ENCODE measurements at regions not wholly inside any gene's neighbourhood (a gene's known extent, or its start where the extent isn't known, plus 50 kb on each side); places are given as distances from the start of the nearest gene placed in this dataset.

GRCh38 chr12:59087691-59088090 is 167.4 kb upstream of the LRIG3 start:
- TF ChIP-seq EZH2 (IDR thresholded peaks at IDR 0.05; ENCODE audit: low read length, missing control alignments) (no peak), CTCF (conservative IDR thresholded peaks at IDR 0.05 in 1 of 2, IDR thresholded peaks at IDR 0.05 in 1 of 2; ENCODE audit: low read depth in 1 of 2, low read length in 2 of 2) (no peak)
- Histone ChIP-seq H3K4me1 (ENCODE audit: control insufficient read depth, extremely low read depth, insufficient read depth, low read length) (peaks cover 24% of the 10 kb centered on the region), H3K4me3 (replicated peaks in 1 of 4; ENCODE audit: control extremely low read depth in 1 of 4, insufficient read depth in 1 of 4, low read depth in 3 of 4, low read length in 4 of 4) (no peak overlapping the region), H3K9ac (ENCODE audit: insufficient read depth, low read length) (no peak overlapping the region), H3K79me2 (ENCODE audit: control insufficient read depth, insufficient read depth, low read length) (no peaks in the 10 kb centered on the region), H3K27ac (ENCODE audit: insufficient read depth, low read length) (no peak overlapping the region), H4K20me1 (ENCODE audit: control insufficient read depth, extremely low read depth, insufficient read depth, low read length) (no peaks in the 10 kb centered on the region), H3K9me3 (ENCODE audit: control insufficient read depth, insufficient read depth, low read depth, low read length) (no peaks in the 10 kb centered on the region), H2AFZ (ENCODE audit: low read length) (no peak overlapping the region), H3K4me2 (ENCODE audit: extremely low read depth, insufficient read depth, low read length) (no peak overlapping the region), H3K27me3 (ENCODE audit: control insufficient read depth, insufficient read depth, low read length) (no peaks in the 10 kb centered on the region), H3K36me3 (ENCODE audit: control insufficient read depth, insufficient read depth, low read length) (no peaks in the 10 kb centered on the region)
- DNase-seq (ENCODE audit: low read depth in 2 of 2) = no peak

- H3K27ac ChIP-seq (ENCODE audit: insufficient read depth, low read length) = no peak overlapping the region
- no peaks in the 10 kb centered on the region for H3K27me3 ChIP-seq (ENCODE audit: control insufficient read depth, insufficient read depth, low read length)
- no peaks in the 10 kb centered on the region for H3K79me2 ChIP-seq (ENCODE audit: control insufficient read depth, insufficient read depth, low read length)
- no peak overlapping the region for H3K9ac ChIP-seq (ENCODE audit: insufficient read depth, low read length)
- no peaks in the 10 kb centered on the region for H4K20me1 ChIP-seq (ENCODE audit: control insufficient read depth, extremely low read depth, insufficient read depth, low read length)
- H3K4me3 ChIP-seq (replicated peaks in 1 of 4; ENCODE audit: control extremely low read depth in 1 of 4, insufficient read depth in 1 of 4, low read depth in 3 of 4, low read length in 4 of 4) = no peak overlapping the region
- H3K4me2 ChIP-seq (ENCODE audit: extremely low read depth, insufficient read depth, low read length) = no peak overlapping the region
- H3K36me3 ChIP-seq (ENCODE audit: control insufficient read depth, insufficient read depth, low read length) = no peaks in the 10 kb centered on the region
- DNase-seq (ENCODE audit: low read depth in 2 of 2) = peak in 1 of 2 donors; percentile 55
- TF ChIP-seq EZH2 (IDR thresholded peaks at IDR 0.05; ENCODE audit: low read length, missing control alignments) = no peak
- TF ChIP-seq CTCF (conservative IDR thresholded peaks at IDR 0.05 in 1 of 2, IDR thresholded peaks at IDR 0.05 in 1 of 2; ENCODE audit: low read depth in 1 of 2, low read length in 2 of 2) = peak; percentile 70 to 85
- H2AFZ ChIP-seq (ENCODE audit: low read length) = no peak overlapping the region
- H3K9me3 ChIP-seq (ENCODE audit: control insufficient read depth, insufficient read depth, low read depth, low read length) = no peaks in the 10 kb centered on the region
- H3K4me1 ChIP-seq (ENCODE audit: control insufficient read depth, extremely low read depth, insufficient read depth, low read length) = peaks cover 20% of the 10 kb centered on the region
Measured at GRCh38 chr12:59087077-59087673, 166.9 kb upstream of the LRIG3 start.

GRCh38 chr12:59086126-59086525 is 165.8 kb upstream of the LRIG3 start:
- Histone ChIP-seq H3K4me2 (ENCODE audit: extremely low read depth, insufficient read depth, low read length) (no peak overlapping the region), H3K27me3 (ENCODE audit: control insufficient read depth, insufficient read depth, low read length) (no peaks in the 10 kb centered on the region), H3K9ac (ENCODE audit: insufficient read depth, low read length) (no peak overlapping the region), H3K36me3 (ENCODE audit: control insufficient read depth, insufficient read depth, low read length) (no peaks in the 10 kb centered on the region), H3K4me3 (replicated peaks in 1 of 4; ENCODE audit: control extremely low read depth in 1 of 4, insufficient read depth in 1 of 4, low read depth in 3 of 4, low read length in 4 of 4) (no peak overlapping the region), H3K79me2 (ENCODE audit: control insufficient read depth, insufficient read depth, low read length) (no peaks in the 10 kb centered on the region), H3K9me3 (ENCODE audit: control insufficient read depth, insufficient read depth, low read depth, low read length) (no peaks in the 10 kb centered on the region), H2AFZ (ENCODE audit: low read length) (no peak overlapping the region), H3K4me1 (ENCODE audit: control insufficient read depth, extremely low read depth, insufficient read depth, low read length) (peaks cover 20% of the 10 kb centered on the region), H3K27ac (ENCODE audit: insufficient read depth, low read length) (no peak overlapping the region), H4K20me1 (ENCODE audit: control insufficient read depth, extremely low read depth, insufficient read depth, low read length) (no peaks in the 10 kb centered on the region)
- TF ChIP-seq EZH2 (IDR thresholded peaks at IDR 0.05; ENCODE audit: low read length, missing control alignments) (no peak), CTCF (conservative IDR thresholded peaks at IDR 0.05 in 1 of 2, IDR thresholded peaks at IDR 0.05 in 1 of 2; ENCODE audit: low read depth in 1 of 2, low read length in 2 of 2) (no peak)
- DNase-seq (ENCODE audit: low read depth in 2 of 2) = peak in 1 of 2 donors; percentile 64
